ENCODE measurements at regions not wholly inside any gene's neighbourhood (a gene's known extent, or its start where the extent isn't known, plus 50 kb on each side); places are given as distances from the start of the nearest gene placed in this dataset.
"Not testable (repeated sequence)": the region's sequence is repeated elsewhere in the genome, so short reads cannot be mapped to it uniquely, and the experiment has no call there.

- Histone ChIP-seq H4K20me1 (no peaks in the 10 kb centered on the region), H3K9ac (no peak overlapping the region), H3K4me2 (0 out of 22 replicates have a peak overlapping the region, but pooled peaks of 2 of the 11 experiments have one; percentile 5 to 9), H3K36me3 (no peaks in the 10 kb centered on the region), H3K27ac (no peak overlapping the region), H3K4me1 (peaks cover 0 to 11% (median 0%) of the 10 kb centered on the region in 10 experiments; a peak in 5 of 20 replicates), H3K9me3 (replicated peaks in 1 of 11) (peaks cover 0 to 9% (median 0%) of the 10 kb centered on the region in 11 experiments; a peak in 3 of 22 replicates), H3K27me3 (peaks cover 0 to 5% (median 0%) of the 10 kb centered on the region in 11 experiments; a peak in 1 of 22 replicates), H3K4me3 (no peak overlapping the region)
- TF ChIP-seq Cebpa-rat (IDR thresholded peaks at IDR 0.05): no peak
Measured at GRCh38 chr3:71927505-71928066, 142.6 kb upstream of the PROK2 start.

DNA sequence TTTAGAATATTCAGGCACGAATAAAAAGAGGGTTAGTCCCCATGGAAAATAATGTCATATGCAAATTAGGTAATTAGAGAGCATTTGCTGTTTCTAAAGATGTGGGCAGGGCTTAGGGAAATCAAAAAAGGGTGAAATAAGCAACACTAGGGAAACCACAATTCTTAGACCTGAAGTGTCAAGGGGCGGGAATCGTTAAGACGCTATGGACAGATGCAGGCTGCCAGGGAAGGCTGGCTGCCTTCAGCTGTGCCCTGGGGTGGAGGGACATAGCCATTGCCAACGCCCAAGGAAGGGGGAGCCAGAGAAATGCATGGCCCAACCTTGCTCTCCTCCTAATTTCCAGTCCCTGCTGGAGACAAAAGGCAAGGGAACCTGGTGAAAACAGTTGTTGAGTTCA, 141.7 kb upstream of the PROK2 start:
- Histone ChIP-seq H3K4me3 (no peak overlapping the region), H4K20me1 (no peaks in the 10 kb centered on the region), H3K4me2 (0 out of 22 replicates have a peak overlapping the region, but pooled peaks of 1 of the 11 experiments have one; percentile 5), H3K9ac (no peak overlapping the region), H3K9me3 (replicated peaks in 1 of 11) (peaks cover 0 to 9% (median 0%) of the 10 kb centered on the region in 11 experiments; a peak in 3 of 22 replicates), H3K27ac (no peak overlapping the region), H3K36me3 (no peaks in the 10 kb centered on the region), H3K4me1 (peaks cover 0 to 11% (median 0%) of the 10 kb centered on the region in 10 experiments; a peak in 4 of 20 replicates), H3K27me3 (peaks cover 0 to 5% (median 0%) of the 10 kb centered on the region in 11 experiments; a peak in 1 of 22 replicates)
- no peak for TF ChIP-seq Cebpa-rat (IDR thresholded peaks at IDR 0.05)

DNA sequence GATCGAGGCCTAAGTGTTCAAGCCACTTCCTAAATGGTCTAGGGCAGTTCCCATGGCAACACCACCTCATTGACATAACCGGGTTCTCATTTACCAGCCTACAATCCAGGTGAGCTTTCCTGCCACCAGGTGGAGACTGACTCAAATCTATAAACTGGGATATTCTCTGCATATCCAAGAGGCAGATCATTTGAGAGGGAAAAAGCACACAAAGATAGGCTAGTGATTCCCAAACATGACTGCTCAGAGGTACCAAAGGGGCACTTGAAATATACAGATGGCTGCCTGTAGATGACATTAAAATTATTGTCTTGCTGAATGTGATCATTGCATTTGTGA, 141.3 kb upstream of the PROK2 start:
- Histone ChIP-seq H3K4me3 (no peak overlapping the region), H3K9me3 (replicated peaks in 1 of 11) (peaks cover 0 to 9% (median 0%) of the 10 kb centered on the region in 11 experiments; a peak in 3 of 22 replicates), H3K4me1 (peaks cover 0 to 11% (median 0%) of the 10 kb centered on the region in 10 experiments; a peak in 4 of 20 replicates), H4K20me1 (no peaks in the 10 kb centered on the region), H3K4me2 (no peak overlapping the region), H3K27ac (no peak overlapping the region), H3K9ac (no peak overlapping the region), H3K27me3 (peaks cover 0 to 5% (median 0%) of the 10 kb centered on the region in 11 experiments; a peak in 1 of 22 replicates), H3K36me3 (no peaks in the 10 kb centered on the region)
- TF ChIP-seq Cebpa-rat (IDR thresholded peaks at IDR 0.05): no peak

GRCh38 chr3:71925511-71926261, 140.7 kb upstream of the PROK2 start:
- not testable (repeated sequence) for H3K36me3 ChIP-seq; H3K9me3 ChIP-seq (replicated peaks in 1 of 11); H3K4me3 ChIP-seq; H3K9ac ChIP-seq; H3K27me3 ChIP-seq; H4K20me1 ChIP-seq; H3K4me2 ChIP-seq; H3K27ac ChIP-seq
- H3K4me1 ChIP-seq: peaks cover 0 to 11% (median 0%) of the 10 kb centered on the region in 10 experiments; a peak in 4 of 20 replicates

- H4K20me1 ChIP-seq: no peaks in the 10 kb centered on the region
- peaks cover 0 to 5% (median 0%) of the 10 kb centered on the region in 11 experiments; a peak in 1 of 22 replicates for H3K27me3 ChIP-seq
- peaks cover 0 to 9% (median 0%) of the 10 kb centered on the region in 11 experiments; a peak in 3 of 22 replicates for H3K9me3 ChIP-seq (replicated peaks in 1 of 11)
- no peak overlapping the region for H3K4me3 ChIP-seq
- no peak for TF ChIP-seq Cebpa-rat (IDR thresholded peaks at IDR 0.05)
- no peak overlapping the region for H3K4me2 ChIP-seq
- H3K36me3 ChIP-seq: no peaks in the 10 kb centered on the region
- H3K4me1 ChIP-seq: peaks cover 0 to 11% (median 0%) of the 10 kb centered on the region in 10 experiments; a peak in 3 of 20 replicates
- H3K9ac ChIP-seq: no peak overlapping the region
- H3K27ac ChIP-seq: no peak overlapping the region
Measured at GRCh38 chr3:71924721-71925120, 139.8 kb upstream of the PROK2 start.

DNA sequence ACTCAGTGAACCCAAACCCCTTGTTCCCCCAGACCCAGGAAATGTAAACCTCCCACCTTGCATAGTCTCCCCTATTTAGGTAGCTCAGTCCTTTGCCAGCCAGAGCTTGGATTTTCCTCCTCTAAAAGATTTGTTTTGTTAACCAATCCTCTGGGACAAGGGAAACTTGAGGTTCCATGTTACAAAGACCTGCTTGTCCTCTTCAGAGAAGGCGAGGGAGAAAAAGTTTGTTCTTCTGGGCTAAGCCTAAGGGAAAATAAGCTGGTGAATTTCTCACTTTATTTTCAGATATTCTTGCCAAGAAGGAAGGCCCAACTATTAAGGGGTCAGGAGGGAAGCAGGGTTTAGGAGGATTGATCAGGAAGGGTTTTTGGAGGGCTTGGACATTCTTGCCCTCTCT, 136.1 kb upstream of the PROK2 start:
- Histone ChIP-seq H4K20me1 (no peaks in the 10 kb centered on the region), H3K36me3 (no peaks in the 10 kb centered on the region), H3K9ac (no peak overlapping the region), H3K4me3 (no peak overlapping the region), H3K27me3 (peaks cover 0 to 9% (median 0%) of the 10 kb centered on the region in 11 experiments; a peak in 1 of 22 replicates), H3K4me2 (no peak overlapping the region), H3K27ac (no peak overlapping the region), H3K4me1 (peaks cover 0 to 27% (median 11%) of the 10 kb centered on the region in 10 experiments; a peak in 10 of 20 replicates), H3K9me3 (replicated peaks in 1 of 11) (no peaks in the 10 kb centered on the region)
- no peak for TF ChIP-seq Cebpa-rat (IDR thresholded peaks at IDR 0.05)

GRCh38 chr3:71919572-71919971, 134.6 kb upstream of the PROK2 start:
- Histone ChIP-seq H3K4me2 (no peak overlapping the region), H3K4me3 (no peak overlapping the region), H4K20me1 (no peaks in the 10 kb centered on the region), H3K9me3 (replicated peaks in 1 of 11) (no peaks in the 10 kb centered on the region), H3K9ac (no peak overlapping the region), H3K27ac (no peak overlapping the region), H3K27me3 (peaks cover 0 to 7% (median 0%) of the 10 kb centered on the region in 11 experiments; a peak in 1 of 22 replicates), H3K36me3 (no peaks in the 10 kb centered on the region), H3K4me1 (peaks cover 0 to 27% (median 11%) of the 10 kb centered on the region in 10 experiments; a peak in 10 of 20 replicates)
- no peak for TF ChIP-seq Cebpa-rat (IDR thresholded peaks at IDR 0.05)

DNA sequence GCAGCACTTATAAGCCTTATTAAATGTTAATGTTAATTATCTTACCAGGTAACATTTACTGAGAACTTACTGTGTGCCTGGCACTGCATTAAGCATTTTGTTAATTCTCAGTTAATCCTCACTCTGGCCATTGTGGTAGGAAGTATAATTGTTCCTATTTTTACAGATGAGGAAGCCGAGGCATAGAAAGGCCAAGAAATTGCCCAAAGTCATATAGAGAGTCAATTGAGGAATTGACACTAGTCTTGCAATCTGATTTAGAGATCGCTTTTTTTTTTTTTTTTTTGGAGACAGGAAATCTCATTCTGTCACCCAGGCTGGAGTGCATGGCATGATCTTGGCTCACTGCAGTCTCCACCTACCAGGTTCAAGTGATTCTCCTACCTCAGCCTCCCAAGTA, 132.6 kb upstream of the PROK2 start:
- Histone ChIP-seq H3K9ac (no peak overlapping the region), H3K27ac (peak overlapping the region in 3 of 11 experiments; percentile 46 to 48 (median 47); a peak in 4 of 22 replicates), H3K36me3 (no peaks in the 10 kb centered on the region), H3K27me3 (peaks cover 0 to 22% (median 0%) of the 10 kb centered on the region in 11 experiments; a peak in 2 of 22 replicates), H3K4me2 (peak overlapping the region in 6 of 11 experiments; percentile 14 to 68 (median 52); a peak in 11 of 22 replicates), H3K4me3 (no peak overlapping the region), H3K4me1 (peaks cover 0 to 35% (median 11%) of the 10 kb centered on the region in 10 experiments; a peak in 10 of 20 replicates), H4K20me1 (no peaks in the 10 kb centered on the region), H3K9me3 (replicated peaks in 1 of 11) (no peaks in the 10 kb centered on the region)
- no peak for TF ChIP-seq Cebpa-rat (IDR thresholded peaks at IDR 0.05)

DNA sequence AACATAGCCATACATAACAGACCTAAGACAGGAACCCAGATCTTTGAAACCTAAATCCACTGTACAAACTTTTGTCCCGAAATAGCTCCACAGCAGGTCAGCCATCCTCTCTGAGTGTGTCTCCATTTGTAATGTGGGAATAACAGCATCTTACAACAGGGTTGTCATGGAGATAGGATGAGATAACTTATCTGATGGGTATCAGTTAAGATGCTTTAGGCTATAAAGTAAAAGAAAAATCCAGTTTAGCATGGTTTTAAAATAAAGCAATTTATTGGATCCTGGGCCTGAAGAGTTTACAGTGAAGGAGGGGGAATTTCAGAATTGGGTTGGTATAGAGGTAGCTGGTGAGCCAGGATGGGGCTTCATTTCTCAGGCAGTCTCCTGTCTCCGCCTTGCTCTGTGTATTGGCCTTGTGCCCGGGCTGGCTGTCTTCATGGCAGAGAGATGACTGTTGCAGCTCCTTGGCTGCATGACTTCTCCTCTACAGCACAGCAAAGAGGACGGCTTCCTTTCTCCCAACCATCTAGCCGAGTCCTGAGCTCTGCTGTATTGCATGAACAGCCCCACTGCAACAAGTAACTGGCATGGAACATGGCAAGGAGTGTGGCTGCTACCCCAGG, 131.9 kb upstream of the PROK2 start:
- Histone ChIP-seq H3K27ac (peak overlapping the region in 3 of 11 experiments; percentile 7 to 29 (median 16); a peak in 2 of 22 replicates), H3K9me3 (replicated peaks in 1 of 11) (no peaks in the 10 kb centered on the region), H3K9ac (no peak overlapping the region), H3K4me2 (peak overlapping the region in 6 of 11 experiments; percentile 14 to 68 (median 52); a peak in 10 of 22 replicates), H3K27me3 (peaks cover 0 to 23% (median 0%) of the 10 kb centered on the region in 11 experiments; a peak in 2 of 22 replicates), H3K36me3 (no peaks in the 10 kb centered on the region), H4K20me1 (no peaks in the 10 kb centered on the region), H3K4me3 (no peak overlapping the region), H3K4me1 (peaks cover 0 to 38% (median 11%) of the 10 kb centered on the region in 10 experiments; a peak in 10 of 20 replicates)
- no peak for TF ChIP-seq Cebpa-rat (IDR thresholded peaks at IDR 0.05)

Measured in BLaER1 treated with 17β-estradiol and CSF1 and Interleukin-3, amounts not matched to agents 10 nM and 100 nM (cell line).